ENCODE measurements at regions not wholly inside any gene's neighbourhood (a gene's known extent, or its start where the extent isn't known, plus 50 kb on each side); places are given as distances from the start of the nearest gene placed in this dataset.
"Not testable (repeated sequence)": the region's sequence is repeated elsewhere in the genome, so short reads cannot be mapped to it uniquely, and the experiment has no call there.

DNA sequence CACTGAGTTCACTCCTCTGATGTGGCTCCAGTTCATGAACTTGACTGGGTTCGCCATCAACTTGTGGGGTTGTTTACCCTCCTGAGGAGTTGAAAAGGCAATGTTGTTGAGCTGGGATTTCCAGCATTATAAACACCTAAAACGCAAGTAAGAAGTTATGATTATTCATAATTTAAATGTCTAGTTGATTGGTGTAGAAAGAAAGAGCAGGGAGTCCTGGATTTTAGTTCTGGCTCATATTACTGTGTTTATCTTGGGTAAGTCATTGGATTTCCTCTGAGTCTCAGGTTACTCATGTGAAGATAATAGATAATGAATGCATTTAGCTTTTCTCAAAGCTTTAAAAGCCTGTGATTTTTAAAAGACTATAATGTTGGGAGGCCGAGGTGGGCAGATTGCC, 438.0 kb upstream of the CDH20 start:
- DNase-seq = no peak

GRCh38 chr18:60898111-60898510, 435.1 kb upstream of the CDH20 start:
- no peak for DNase-seq

DNA sequence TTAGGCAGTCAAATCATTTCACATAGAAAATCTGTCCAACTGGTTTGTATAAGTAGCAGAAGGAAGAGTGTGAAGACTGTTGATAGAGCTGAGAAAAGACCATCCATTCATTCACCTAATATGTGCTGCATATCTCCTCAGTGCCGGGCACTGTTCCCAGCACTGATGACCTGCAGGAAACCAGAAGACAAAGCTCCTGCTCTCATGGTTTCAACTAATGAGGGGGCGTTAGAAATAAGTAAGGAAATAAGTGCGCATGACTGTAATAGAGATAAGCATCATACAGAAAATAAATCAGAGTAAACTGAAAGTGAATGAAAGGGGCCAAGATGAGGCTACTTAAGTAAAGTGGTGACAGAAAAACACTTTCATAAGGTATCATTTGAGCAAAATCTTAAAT, 427.5 kb upstream of the CDH20 start:
- DNase-seq = no peak

GRCh38 chr18:60910534-60910933, 422.7 kb upstream of the CDH20 start:
- no peak for DNase-seq

GRCh38 chr18:60911504-60911903, 421.7 kb upstream of the CDH20 start:
- DNase-seq = no peak

DNA sequence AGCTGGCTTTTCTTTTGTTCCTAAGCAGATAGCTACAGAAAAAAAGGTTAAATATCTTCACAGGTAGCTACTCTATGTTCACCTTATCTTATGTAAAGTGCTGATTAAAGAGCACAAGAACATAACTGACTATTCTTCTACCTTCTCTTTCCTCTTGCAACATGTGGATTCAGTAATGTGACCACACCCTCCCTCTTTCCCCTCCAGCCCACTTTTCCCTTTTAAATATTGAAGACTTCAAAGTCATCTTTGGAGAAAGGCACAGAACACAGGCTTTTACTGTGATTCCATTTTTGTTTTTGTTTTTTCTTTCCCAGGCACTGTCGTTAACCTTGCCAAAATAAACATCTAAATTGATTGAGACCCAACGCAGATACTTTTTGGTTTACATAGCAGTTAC, 418.1 kb upstream of the CDH20 start:
- no peak for DNase-seq

GRCh38 chr18:60918862-60919261, 414.4 kb upstream of the CDH20 start:
- not testable (repeated sequence) for DNase-seq

- DNase-seq = no peak
Measured at GRCh38 chr18:60925892-60926291, 407.3 kb upstream of the CDH20 start.

DNA sequence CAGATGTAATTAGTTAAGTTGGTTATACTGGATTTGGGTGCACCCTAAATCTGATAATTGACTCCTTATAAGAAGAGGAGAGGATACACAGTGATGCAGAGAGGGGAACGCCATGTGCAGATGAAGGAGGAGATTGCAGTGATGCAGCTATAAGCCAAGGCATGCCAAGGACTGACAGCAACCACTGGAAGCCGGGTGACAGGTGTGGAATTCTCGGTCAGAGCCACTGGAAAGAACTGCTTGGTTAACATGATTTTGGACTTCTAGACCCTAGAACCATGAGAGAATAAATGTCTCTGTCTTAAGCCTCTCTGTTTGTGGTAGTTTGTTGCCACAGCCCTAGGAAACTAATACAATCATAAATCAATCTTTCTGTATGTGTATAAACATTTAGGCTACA, 403.3 kb upstream of the CDH20 start:
- DNase-seq = no peak

GRCh38 chr18:60935041-60935910, 398.0 kb upstream of the CDH20 start:
- DNase-seq = no peak

DNA sequence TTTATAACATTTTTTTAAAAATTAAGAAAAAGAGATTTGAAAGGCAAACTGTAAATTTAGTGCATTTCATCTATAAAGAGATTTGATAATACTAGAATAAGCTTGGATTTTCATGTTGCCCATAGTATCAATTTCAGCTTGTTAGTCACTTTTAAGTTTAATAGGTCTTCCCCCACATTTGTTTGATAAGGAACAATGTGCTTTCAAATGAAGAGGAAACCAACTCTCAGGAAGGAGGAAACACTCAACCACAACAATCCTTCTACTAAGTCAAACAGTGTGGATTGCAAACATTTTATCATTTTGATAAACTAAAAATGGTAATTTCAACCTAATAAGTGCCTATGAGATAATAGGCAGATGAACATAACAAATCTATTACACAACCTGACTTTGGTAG, 397.1 kb upstream of the CDH20 start:
- DNase-seq = no peak

- DNase-seq = no peak
Measured at GRCh38 chr18:60943297-60943696, 389.9 kb upstream of the CDH20 start.

- DNase-seq = no peak
Measured at GRCh38 chr18:60950634-60951033, 382.6 kb upstream of the CDH20 start.

DNA sequence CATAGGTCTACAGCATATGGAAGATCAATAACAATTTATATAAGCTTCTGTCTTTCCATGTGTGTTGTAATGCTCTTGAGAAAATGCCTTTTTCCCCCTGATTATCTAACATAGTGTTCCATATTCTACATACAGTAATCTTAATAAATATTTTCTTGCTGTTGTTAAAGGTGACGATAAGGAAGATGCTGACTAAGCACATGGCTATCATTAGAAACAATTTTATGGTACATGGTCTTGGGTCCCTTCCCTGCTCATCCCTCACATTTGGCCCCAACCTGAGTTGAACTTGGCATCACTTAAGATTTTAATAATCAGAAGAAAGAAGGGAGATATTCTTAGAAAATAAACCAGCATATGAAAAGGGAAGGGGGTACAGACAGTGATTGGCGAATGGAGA, 382.1 kb upstream of the CDH20 start:
- no peak for DNase-seq

DNA sequence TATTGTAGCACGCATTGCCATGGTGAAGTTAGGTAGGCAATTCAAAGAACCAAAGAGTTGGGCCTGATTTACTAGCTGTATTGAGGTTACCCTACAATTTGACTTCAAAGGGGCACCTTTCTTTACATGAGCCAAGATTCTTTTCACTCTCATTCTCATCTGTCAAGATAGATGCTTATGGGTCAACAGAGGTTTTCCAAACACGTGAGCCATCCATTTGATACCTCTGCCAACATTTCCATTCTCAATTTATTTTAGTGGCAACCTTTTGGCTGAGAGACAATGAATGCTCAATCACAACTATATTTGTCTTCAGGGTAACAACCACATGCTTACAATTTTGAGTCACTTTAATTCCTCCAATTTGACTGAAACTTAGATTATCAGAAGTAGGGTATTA, 370.6 kb upstream of the CDH20 start:
- no peak for DNase-seq

DNA sequence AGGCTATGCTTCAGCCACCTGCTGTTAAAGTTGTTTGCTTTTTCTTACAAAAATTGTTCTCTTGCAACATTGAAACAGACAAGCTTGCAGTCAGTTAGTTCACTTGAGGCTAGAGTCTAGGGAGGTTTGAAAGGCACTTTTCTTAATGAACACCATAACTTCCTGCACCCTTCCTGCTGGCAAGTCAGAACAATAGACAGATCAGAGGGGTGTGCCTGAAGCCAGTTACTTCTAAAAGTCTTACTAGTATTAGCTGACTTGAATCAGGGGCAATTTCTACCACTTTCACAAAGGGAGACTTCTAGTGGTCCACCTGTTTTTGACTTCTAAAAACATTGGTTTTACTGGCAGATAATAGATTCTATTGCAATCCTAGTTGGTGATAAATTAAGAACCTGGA, 367.4 kb upstream of the CDH20 start:
- no peak for DNase-seq

DNA sequence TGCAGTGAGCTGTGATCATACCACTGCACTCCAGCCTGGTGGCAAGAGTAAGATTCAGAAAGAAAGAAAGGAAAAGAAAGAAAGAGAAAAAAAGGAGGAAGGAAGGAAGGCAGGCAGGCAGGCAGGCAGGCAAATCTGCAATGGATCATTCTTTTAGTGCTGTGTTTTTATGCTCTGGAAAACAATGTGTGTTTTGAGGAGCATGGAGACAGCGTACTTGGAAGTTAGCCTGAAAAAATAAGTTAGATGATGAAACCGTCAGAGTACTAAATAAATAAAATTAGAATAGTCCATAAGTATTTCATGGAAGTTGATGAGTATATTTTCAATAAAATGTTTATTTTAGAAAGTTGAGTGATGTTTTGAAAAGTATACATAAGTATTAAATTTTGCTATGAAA, 366.4 kb upstream of the CDH20 start:
- DNase-seq = no peak

- DNase-seq = no peak
Measured at GRCh38 chr18:60975420-60975819, 357.8 kb upstream of the CDH20 start.

- no peak for DNase-seq
Measured at GRCh38 chr18:60976976-60977375, 356.3 kb upstream of the CDH20 start.

GRCh38 chr18:60978338-60978737, 354.9 kb upstream of the CDH20 start:
- DNase-seq = no peak

DNA sequence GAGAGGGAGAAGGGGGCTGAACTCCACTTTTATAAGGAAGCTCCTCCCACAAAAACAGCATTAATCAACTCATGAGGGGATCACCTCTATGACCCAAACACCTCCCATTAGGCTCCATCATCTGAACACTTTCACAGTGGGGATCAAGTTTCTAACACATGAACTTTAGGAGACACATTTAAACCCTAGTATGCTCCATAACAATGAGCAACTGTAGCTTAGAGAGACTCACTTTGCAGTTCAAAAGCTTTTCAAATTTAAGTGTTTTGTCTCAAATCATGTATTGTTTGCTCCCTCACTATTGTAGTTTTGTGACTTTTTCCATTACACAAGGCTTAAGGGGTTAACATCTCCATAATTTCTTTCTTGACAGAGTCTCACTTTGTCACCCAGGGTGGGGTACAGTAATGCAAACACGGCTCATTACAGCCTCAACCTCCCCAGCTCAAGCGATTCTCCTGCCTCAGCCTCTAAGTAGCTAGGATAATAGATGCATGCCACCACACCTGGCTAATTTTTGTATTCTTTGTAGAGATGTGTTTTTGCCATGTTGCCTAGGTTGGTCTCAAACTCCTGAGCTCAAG, 352.7 kb upstream of the CDH20 start:
- DNase-seq = no peak

DNA sequence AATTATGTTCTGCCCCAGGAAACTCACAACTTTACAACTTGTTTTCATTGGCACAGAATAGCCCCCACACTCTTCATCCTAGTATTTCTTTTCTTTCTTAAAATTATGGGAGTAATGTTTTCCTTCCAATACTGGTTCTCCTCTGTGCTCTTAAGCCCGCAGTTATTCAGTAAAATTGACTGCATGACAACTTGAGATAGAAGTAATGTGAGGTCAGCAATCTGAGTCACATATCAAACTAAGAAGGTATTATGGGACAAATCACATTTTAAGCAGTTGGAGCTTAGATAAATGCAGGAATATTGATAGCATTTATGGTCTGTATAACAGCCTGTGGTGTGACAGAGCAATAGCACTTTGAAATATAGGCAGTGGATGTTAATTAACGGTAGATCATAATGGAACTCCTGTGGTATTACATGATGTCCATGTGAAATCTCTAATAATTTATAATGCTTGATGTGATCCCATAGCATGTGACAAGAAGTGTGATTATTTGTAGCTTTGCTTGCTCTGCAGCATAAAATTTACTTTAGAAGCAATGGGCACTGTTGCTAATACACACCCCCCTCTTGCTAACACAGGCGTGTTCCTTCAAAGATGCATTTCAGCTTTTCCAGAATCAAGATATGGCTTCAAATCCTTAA, 351.4 kb upstream of the CDH20 start:
- DNase-seq = no peak

DNA sequence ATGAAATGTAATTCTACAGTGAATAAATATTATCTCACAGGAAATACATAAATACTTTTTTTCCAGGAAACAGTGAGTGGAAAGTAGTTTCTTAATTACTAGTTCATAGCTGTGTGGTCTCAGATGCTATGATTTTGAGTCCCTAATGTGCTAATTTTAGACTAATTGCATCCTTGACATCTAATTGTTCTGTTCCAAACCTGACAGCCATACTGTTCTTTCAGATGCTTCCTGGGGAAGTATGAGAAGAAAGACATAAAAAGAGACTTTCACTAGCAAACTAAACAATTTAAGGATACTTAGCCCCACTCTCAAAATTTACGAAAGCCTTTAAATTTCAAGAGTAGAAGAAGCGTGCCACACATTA, 350.9 kb upstream of the CDH20 start:
- no peak for DNase-seq

- DNase-seq = no peak
Measured at GRCh38 chr18:60982928-60983327, 350.3 kb upstream of the CDH20 start.

Measured in NCI-H446 treated with DMSO at 0.1 percent for 48 hours (cell line).